ENCODE measurements at regions not wholly inside any gene's neighbourhood (a gene's known extent, or its start where the extent isn't known, plus 50 kb on each side); places are given as distances from the start of the nearest gene placed in this dataset.
A peak's percentile ranks its signal among the peaks of the same experiment; 100 is the strongest.

DNA sequence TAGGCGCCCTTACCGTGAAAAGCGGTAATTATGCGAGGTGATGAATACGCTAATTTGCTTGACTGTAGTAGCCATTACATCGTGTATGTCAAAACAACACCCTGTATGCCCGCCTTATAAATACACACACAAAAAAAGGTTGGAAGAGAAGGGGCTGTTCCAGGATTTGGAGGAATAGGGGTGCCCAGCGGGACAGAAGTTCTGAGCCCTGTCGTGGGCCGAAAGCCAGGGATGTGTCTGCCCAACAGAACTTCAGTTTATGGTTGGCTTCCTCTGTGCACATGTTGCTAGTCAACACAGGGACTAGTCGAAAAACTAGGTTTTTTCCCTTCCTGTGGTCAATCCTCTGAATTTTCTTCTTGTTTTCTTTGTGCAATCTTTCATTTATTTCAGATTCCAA, 182.5 kb downstream of the ACKR3 start:
- no peak for DNase-seq (ENCODE audit: low spot score)
- intact Hi-C loops (cut with DNase I), result no loop called here

DNA sequence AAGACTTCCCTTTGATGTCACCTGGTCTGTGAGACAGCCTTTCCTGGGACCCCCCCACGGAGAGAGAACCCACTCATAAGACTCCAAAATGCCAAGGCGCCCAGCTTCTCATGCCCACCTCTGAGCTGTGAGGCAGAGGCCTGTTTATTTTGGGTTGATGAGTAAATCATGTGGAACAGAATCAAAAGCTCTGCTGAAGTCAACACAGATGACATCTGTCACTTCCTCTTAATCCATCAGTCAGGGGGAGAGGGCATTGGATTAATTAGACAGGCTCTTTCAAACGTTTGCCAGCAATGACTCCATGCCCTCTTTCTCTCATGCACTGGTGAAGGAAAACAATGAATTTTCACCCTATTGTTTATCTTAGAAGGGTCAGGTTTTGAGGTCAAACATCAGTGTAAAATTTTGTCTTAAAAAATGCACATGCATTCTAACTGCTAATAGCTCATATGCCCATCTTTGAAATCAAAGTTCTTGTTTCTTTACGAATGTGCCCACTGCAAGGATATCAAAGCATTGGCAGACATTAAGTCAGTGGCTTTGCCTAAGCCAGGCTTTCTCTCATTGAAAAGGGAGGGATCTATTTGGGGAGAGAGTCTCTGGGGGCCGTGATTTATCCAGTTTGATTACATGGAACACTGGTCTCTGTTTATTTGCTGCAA, 184.1 kb downstream of the ACKR3 start:
- intact Hi-C loops (cut with DNase I), result no loop called here
- DNase-seq (ENCODE audit: low spot score), result no peak

- intact Hi-C loops (cut with DNase I), result no loop called here
- no peak for DNase-seq (ENCODE audit: low spot score)
Measured at GRCh38 chr2:236754271-236754944, 184.8 kb downstream of the ACKR3 start.

GRCh38 chr2:236755278-236755840, 185.7 kb downstream of the ACKR3 start:
- DNase-seq (ENCODE audit: low spot score), result no peak
- intact Hi-C loops (cut with DNase I), result no loop called here

DNA sequence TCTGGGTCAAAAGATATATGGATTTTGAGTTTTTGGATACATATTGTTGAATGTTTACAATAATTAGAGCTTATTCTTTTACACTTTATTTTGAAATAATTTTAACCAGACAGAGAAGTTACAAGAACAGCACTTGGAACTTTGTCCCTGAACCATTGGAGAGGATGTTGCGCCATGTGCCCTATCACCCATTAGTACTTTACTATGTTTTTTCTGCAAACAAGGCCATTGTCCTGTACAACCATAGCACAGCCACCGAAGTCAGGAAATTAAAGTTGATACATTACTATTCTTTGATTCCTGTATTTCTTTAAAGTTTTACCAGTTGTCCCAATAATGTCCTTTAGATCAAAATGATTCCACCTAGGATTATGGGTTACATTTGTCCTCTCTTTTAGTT, 188.8 kb downstream of the ACKR3 start:
- intact Hi-C loops (cut with DNase I), result no loop called here
- no peak for DNase-seq (ENCODE audit: low spot score)

- intact Hi-C loops (cut with DNase I), result no loop called here
Measured at GRCh38 chr2:236760246-236760645, 190.6 kb downstream of the ACKR3 start.

GRCh38 chr2:236761358-236761757, 191.7 kb downstream of the ACKR3 start:
- intact Hi-C loops (cut with DNase I), result no loop called here
- DNase-seq (ENCODE audit: low spot score), result no peak

More at GRCh38 chr2:236760246-236760645, 190.6 kb downstream of the ACKR3 start:
- DNase-seq (ENCODE audit: low spot score), result no peak

GRCh38 chr2:236762628-236763027, 193.0 kb downstream of the ACKR3 start:
- intact Hi-C loops (cut with DNase I), result no loop called here
- no peak for DNase-seq (ENCODE audit: low spot score)

DNA sequence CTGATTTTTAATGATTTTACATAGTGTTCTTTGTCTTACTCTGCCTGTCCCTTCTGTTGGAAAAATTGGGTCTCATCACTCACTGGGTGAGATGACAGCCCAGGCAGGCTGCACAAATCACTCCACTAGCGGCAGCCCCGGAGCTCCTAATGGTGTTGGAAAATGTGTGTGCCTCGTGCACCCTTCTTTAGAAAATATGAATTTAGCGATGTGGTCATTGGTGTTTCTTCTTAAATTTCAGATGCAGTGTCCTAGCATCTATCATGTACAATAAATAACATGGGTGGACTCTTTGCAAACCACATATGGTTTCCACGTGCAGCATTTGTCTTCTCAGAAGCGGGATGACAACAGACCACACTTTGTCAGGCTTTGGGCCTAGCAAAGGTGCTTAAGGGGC, 194.2 kb downstream of the ACKR3 start:
- intact Hi-C loops (cut with DNase I), result no loop called here
- no peak for DNase-seq (ENCODE audit: low spot score)

- intact Hi-C loops (cut with DNase I), result no loop called here
- peak; percentile 4 for DNase-seq (ENCODE audit: low spot score)
Measured at GRCh38 chr2:236764716-236765115, 195.1 kb downstream of the ACKR3 start.

GRCh38 chr2:236765478-236765877, 195.9 kb downstream of the ACKR3 start:
- peak; percentile 15 for DNase-seq (ENCODE audit: low spot score)
- intact Hi-C loops (cut with DNase I), result no loop called here

DNA sequence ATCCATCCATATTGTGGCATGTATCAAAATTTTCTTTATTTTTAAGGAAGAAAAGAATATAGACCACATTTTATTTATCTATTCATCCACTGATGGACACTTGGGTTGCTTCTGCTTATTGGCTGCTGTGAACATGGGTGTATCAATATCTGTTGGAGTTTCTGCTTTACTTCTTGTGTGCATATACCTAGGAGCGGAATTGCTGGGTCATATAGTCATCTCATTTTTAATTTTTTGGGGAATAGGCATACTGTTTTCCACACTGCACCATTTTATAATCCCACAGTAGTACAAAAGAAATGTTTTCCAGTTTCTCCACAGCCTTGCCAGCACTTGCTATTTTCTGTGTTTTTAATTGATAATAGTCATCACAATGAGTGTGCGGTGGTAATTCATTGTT, 197.2 kb downstream of the ACKR3 start:
- no peak for DNase-seq (ENCODE audit: low spot score)
- intact Hi-C loops (cut with DNase I), result no loop called here

- peak; percentile 80 for DNase-seq (ENCODE audit: low spot score)
- intact Hi-C loops (cut with DNase I), result no loop called here
Measured at GRCh38 chr2:236767941-236768340, 198.3 kb downstream of the ACKR3 start.

- DNase-seq (ENCODE audit: low spot score), result peak; percentile 77
- intact Hi-C loops (cut with DNase I), result no loop called here
Measured at GRCh38 chr2:236768393-236769140, 198.9 kb downstream of the ACKR3 start.

DNA sequence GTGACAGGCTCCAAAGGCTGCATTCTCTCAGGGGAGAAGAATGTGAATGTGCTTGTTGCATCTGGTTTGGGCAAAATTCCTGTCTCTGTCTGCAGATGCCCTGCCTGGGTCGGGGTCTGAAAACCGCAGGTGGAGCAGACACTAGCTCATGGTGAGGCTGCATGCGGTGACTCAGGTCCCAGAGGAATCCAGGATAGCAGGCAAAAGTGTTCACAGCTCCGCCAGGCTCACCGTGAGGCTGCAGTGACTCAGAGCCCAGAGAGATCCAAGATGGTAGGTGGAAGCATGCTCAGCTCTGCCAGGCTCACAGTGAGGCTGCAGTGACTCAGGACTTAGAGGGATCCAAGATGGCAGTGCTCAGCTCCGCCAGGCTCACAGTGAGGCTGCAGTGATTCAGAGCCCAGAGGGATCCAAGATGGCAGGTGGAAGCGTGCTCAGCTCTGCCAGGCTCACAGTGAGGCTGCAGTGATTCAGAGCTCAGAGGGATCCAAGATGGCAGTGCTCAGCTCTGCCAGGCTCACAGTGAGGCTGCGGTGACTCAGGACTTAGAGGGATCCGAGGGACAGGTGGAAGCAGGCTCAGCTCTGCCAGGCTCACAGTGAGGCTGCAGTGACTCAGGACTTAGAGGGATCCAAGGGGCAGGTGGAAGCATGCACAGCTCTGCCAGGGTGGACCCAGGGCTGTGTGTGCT, 200.5 kb downstream of the ACKR3 start:
- peak; percentile 66 for DNase-seq (ENCODE audit: low spot score)
- intact Hi-C loops (cut with DNase I), result loop anchor here in 1 of 2 donors (5.0 kb wide), 1 partner anchor 1977 kb away; no protein-coding TSS in a partner anchor

DNA sequence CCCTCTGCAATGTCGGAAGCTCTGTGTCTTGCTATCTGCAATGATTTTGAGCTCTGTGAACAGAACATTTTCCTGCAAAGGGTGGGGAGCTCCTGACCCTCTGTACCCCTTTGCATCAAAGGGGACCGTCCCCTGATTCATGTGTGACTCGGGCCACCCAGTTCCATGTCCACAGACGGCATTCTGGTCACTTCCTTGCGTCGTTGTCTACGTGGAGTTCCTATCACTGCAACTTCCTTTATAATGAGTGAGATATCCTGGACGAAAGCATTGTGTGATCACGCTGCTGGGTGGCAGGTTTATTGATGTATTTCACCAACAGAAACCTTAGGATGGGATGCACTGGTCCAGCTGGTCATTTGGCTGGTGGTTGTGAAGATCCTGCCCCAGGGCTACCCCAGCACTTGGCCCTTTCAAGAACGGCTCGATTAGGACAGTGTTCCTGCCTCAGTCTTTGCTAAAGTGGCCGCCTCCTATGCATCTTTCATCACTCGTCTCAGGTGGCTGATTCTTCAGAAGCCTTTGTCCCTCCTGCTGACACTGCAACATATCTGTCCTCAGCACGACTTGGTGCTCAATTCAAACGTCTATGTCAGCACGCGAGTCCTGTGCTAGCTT, 202.7 kb downstream of the ACKR3 start:
- peak; percentile 44 for DNase-seq (ENCODE audit: low spot score)
- intact Hi-C loops (cut with DNase I), result loop anchor here in 1 of 2 donors (5.0 kb wide), 1 partner anchor 1975 kb away; no protein-coding TSS in a partner anchor

GRCh38 chr2:236773206-236773605, 203.6 kb downstream of the ACKR3 start:
- intact Hi-C loops (cut with DNase I), result loop anchor here in 1 of 2 donors (5.0 kb wide), 1 partner anchor 1974 kb away; no protein-coding TSS in a partner anchor
- peak; percentile 56 for DNase-seq (ENCODE audit: low spot score)

- intact Hi-C loops (cut with DNase I), result loop anchor here in 1 of 2 donors (5.0 kb wide), 1 partner anchor 1973 kb away; no protein-coding TSS in a partner anchor
- DNase-seq (ENCODE audit: low spot score), result peak; percentile 67
Measured at GRCh38 chr2:236774171-236774570, 204.5 kb downstream of the ACKR3 start.

- DNase-seq (ENCODE audit: low spot score), result no peak
- intact Hi-C loops (cut with DNase I), result no loop called here
Measured at GRCh38 chr2:236775511-236775910, 205.9 kb downstream of the ACKR3 start.

All from posterior vena cava (tissue), 2 donors.